GM23338 (cell line): ENCODE measurements at regions not wholly inside any gene's neighbourhood (a gene's known extent, or its start where the extent isn't known, plus 50 kb on each side); places are given as distances from the start of the nearest gene placed in this dataset.

Experiments used
- CREB1 ChIP-seq: fragments of 250-450 bp; sonication (Bioruptor Pico); IDR thresholded peaks from 2 replicates; pipeline ENCODE4 v1.5.0; 2020; ENCODE audit warnings: low read depth, mild to moderate bottlenecking, moderate library complexity
- CTCF ChIP-seq, 2 experiments: fragments of 200-600 bp in 1 of 2; sonication (generic) in 1 of 2; conservative IDR thresholded peaks; 2 replicates each; pipeline versions ENCODE4 v1.5.1 to v1.6.1; 2016 to 2017; ENCODE audit warnings: antibody characterized with exemption in 2 of 2, low read depth in 2 of 2, mild to moderate bottlenecking in 2 of 2, moderate library complexity in 1 of 2
- ETS1 ChIP-seq: IDR thresholded peaks from 2 replicates; pipeline ENCODE4 v1.6.1; 2016; ENCODE audit warnings: antibody characterized with exemption
- EZH2 ChIP-seq: fragments of 200-600 bp; sonication (generic); IDR thresholded peaks from one replicate; pipeline ENCODE4 v1.8.0; 2017; ENCODE audit warnings: antibody characterized with exemption, mild to moderate bottlenecking, low read depth; ENCODE audit not compliant: unreplicated experiment
- EZH2phosphoT487 ChIP-seq: fragments of 200-600 bp; sonication (generic); IDR thresholded peaks from one replicate; pipeline ENCODE4 v1.8.1; 2018; ENCODE audit warnings: antibody characterized with exemption; ENCODE audit not compliant: unreplicated experiment
- JUNB ChIP-seq: IDR thresholded peaks from one replicate; pipeline ENCODE4 v1.6.1; 2016; ENCODE audit warnings: antibody characterized with exemption; ENCODE audit not compliant: unreplicated experiment
- POLR2AphosphoS5 ChIP-seq: IDR thresholded peaks from 2 replicates; pipeline ENCODE4 v1.6.1; 2016; ENCODE audit warnings: antibody characterized with exemption, low read depth
- REST ChIP-seq: IDR thresholded peaks from one replicate; pipeline ENCODE4 v1.6.1; 2018; ENCODE audit warnings: antibody characterized with exemption; ENCODE audit not compliant: unreplicated experiment

GRCh38 chr15:31467361-31467760, 140.7 kb downstream of the KLF13 start:
- TF ChIP-seq POLR2AphosphoS5 (no peak), CTCF (conservative IDR thresholded peaks at IDR 0.05; ENCODE audit: low read depth in 2 of 2) (no peak), REST (no peak), EZH2 (no peak), EZH2phosphoT487 (no peak), CREB1 (CRISPR knock-in tag) (no peak), ETS1 (no peak), JUNB (no peak)
